ENCODE measurements at regions not wholly inside any gene's neighbourhood (a gene's known extent, or its start where the extent isn't known, plus 50 kb on each side); places are given as distances from the start of the nearest gene placed in this dataset.
"Not testable (repeated sequence)": the region's sequence is repeated elsewhere in the genome, so short reads cannot be mapped to it uniquely, and the experiment has no call there.

GRCh38 chr7:115195208-115195607 is 273.3 kb downstream of the MDFIC start:
- no peak for DNase-seq

GRCh38 chr7:115191526-115191925 is 269.6 kb downstream of the MDFIC start:
- no peak for DNase-seq

GRCh38 chr7:115183431-115184057 is 261.6 kb downstream of the MDFIC start:
- peak; percentile 1 for DNase-seq

- peak; percentile 1 for DNase-seq
Observed at GRCh38 chr7:115178835-115179234, 256.9 kb downstream of the MDFIC start.

GRCh38 chr7:115177823-115178222 is 255.9 kb downstream of the MDFIC start:
- no peak for DNase-seq

- DNase-seq: no peak
Observed at GRCh38 chr7:115177103-115177502, 255.2 kb downstream of the MDFIC start.

- DNase-seq: not testable (repeated sequence)
Observed at GRCh38 chr7:115172397-115172796, 250.5 kb downstream of the MDFIC start.

GRCh38 chr7:115153769-115154477 is 232.0 kb downstream of the MDFIC start:
- DNase-seq: no peak

GRCh38 chr7:115153176-115153575 is 231.3 kb downstream of the MDFIC start:
- DNase-seq: no peak

- DNase-seq: no peak
Observed at GRCh38 chr7:115146148-115146547, 224.3 kb downstream of the MDFIC start.

GRCh38 chr7:115145512-115145911 is 223.6 kb downstream of the MDFIC start:
- DNase-seq: peak; percentile 71

- no peak for DNase-seq
Observed at GRCh38 chr7:115137816-115138215, 215.9 kb downstream of the MDFIC start.

- DNase-seq: no peak
Observed at GRCh38 chr7:115136796-115137443, 215.0 kb downstream of the MDFIC start.

GRCh38 chr7:115135769-115136410 is 214.0 kb downstream of the MDFIC start:
- no peak for DNase-seq

- DNase-seq: no peak
Observed at GRCh38 chr7:115135146-115135545, 213.3 kb downstream of the MDFIC start.

GRCh38 chr7:115133248-115133647 is 211.4 kb downstream of the MDFIC start:
- no peak for DNase-seq

GRCh38 chr7:115132096-115132495 is 210.2 kb downstream of the MDFIC start:
- no peak for DNase-seq

- DNase-seq: no peak
Observed at GRCh38 chr7:115128154-115128553, 206.3 kb downstream of the MDFIC start.

- no peak for DNase-seq
Observed at GRCh38 chr7:115127399-115128021, 205.6 kb downstream of the MDFIC start.

GRCh38 chr7:115125750-115126149 is 203.9 kb downstream of the MDFIC start:
- DNase-seq: no peak

- no peak for DNase-seq
Observed at GRCh38 chr7:115125312-115125711, 203.4 kb downstream of the MDFIC start.

GRCh38 chr7:115124409-115124939 is 202.6 kb downstream of the MDFIC start:
- DNase-seq: peak; percentile 10

GRCh38 chr7:115123441-115123840 is 201.5 kb downstream of the MDFIC start:
- DNase-seq: no peak

Data from fibroblast of skin of abdomen (primary cell).